Effector CD4-positive, alpha-beta T cell (primary cell): ENCODE measurements at regions not wholly inside any gene's neighbourhood (a gene's known extent, or its start where the extent isn't known, plus 50 kb on each side); places are given as distances from the start of the nearest gene placed in this dataset.

Experiments used
- DNase-seq: peaks from one replicate; pipeline ENCODE4 v3.0.0-alpha.2; 2020

- DNase-seq, result no peak
Measured at GRCh38 chr12:93158065-93158843, 219.5 kb upstream of the NUDT4 start.

- DNase-seq, result no peak
Measured at GRCh38 chr12:93163260-93164036, 214.3 kb upstream of the NUDT4 start.

GRCh38 chr12:93164103-93164880, 213.4 kb upstream of the NUDT4 start:
- no peak for DNase-seq

GRCh38 chr12:93165384-93165932, 212.3 kb upstream of the NUDT4 start:
- no peak for DNase-seq

GRCh38 chr12:93166541-93167307, 211.0 kb upstream of the NUDT4 start:
- DNase-seq, result no peak

- no peak for DNase-seq
Measured at GRCh38 chr12:93167331-93167730, 210.4 kb upstream of the NUDT4 start.

- no peak for DNase-seq
Measured at GRCh38 chr12:93167841-93168492, 209.8 kb upstream of the NUDT4 start.

- no peak for DNase-seq
Measured at GRCh38 chr12:93168751-93169150, 209.0 kb upstream of the NUDT4 start.

GRCh38 chr12:93169536-93169935, 208.2 kb upstream of the NUDT4 start:
- DNase-seq, result no peak

GRCh38 chr12:93170928-93171327, 206.8 kb upstream of the NUDT4 start:
- DNase-seq, result no peak

GRCh38 chr12:93173178-93173957, 204.4 kb upstream of the NUDT4 start:
- DNase-seq, result no peak

GRCh38 chr12:93174048-93174447, 203.7 kb upstream of the NUDT4 start:
- no peak for DNase-seq

GRCh38 chr12:93174473-93174872, 203.3 kb upstream of the NUDT4 start:
- no peak for DNase-seq

GRCh38 chr12:93176165-93176564, 201.6 kb upstream of the NUDT4 start:
- DNase-seq, result no peak

GRCh38 chr12:93176610-93177126, 201.1 kb upstream of the NUDT4 start:
- no peak for DNase-seq

- no peak for DNase-seq
Measured at GRCh38 chr12:93177208-93178153, 200.2 kb upstream of the NUDT4 start.

- DNase-seq, result no peak
Measured at GRCh38 chr12:93178154-93178878, 199.4 kb upstream of the NUDT4 start.

- DNase-seq, result no peak
Measured at GRCh38 chr12:93179792-93180191, 197.9 kb upstream of the NUDT4 start.

- no peak for DNase-seq
Measured at GRCh38 chr12:93180566-93180965, 197.2 kb upstream of the NUDT4 start.
